Right lobe of liver (tissue), 6 donors: ENCODE measurements at regions not wholly inside any gene's neighbourhood (a gene's known extent, or its start where the extent isn't known, plus 50 kb on each side); places are given as distances from the start of the nearest gene placed in this dataset.

Experiments used
- ATAC-seq, 4 donors: fragments of 200-7000 bp; cut with Tn5 transposase; one replicate each; pipeline ENCODE4 v1.9.1; 2020; ENCODE audit warnings: mild to moderate bottlenecking in 4 of 4, moderate library complexity in 4 of 4
- DNase-seq, 3 donors: peaks; one replicate each; pipeline ENCODE4 v3.0.0-alpha.2; 2020
- H3K27ac ChIP-seq, 3 donors: fragments of 200-600 bp; one replicate each; pipeline ENCODE4 v1.8.0; 2022
- H3K27me3 ChIP-seq, 2 donors: fragments of 200-600 bp; one replicate each; pipeline ENCODE4 v1.8.0; 2022
- H3K36me3 ChIP-seq, 4 donors: fragments of 200-600 bp; sonication (generic) in 1 of 4; one replicate each; pipeline versions ENCODE4 v1.5.1 to v1.8.0; 2017 to 2022; ENCODE audit warnings: control low read depth in 1 of 4
- H3K4me1 ChIP-seq, 4 donors: fragments of 200-600 bp; sonication (generic) in 1 of 4; one replicate each; pipeline versions ENCODE4 v1.5.1 to v1.8.0; 2017 to 2022; ENCODE audit warnings: control low read depth in 1 of 4
- H3K4me3 ChIP-seq, 3 donors: fragments of 200-600 bp; one replicate each; pipeline ENCODE4 v1.8.0; 2022
- H3K9me3 ChIP-seq, 4 donors: fragments of 200-600 bp; sonication (generic) in 1 of 4; one replicate each; pipeline versions ENCODE4 v1.5.1 to v1.8.0; 2017 to 2022; ENCODE audit warnings: control low read depth in 1 of 4
- CTCF ChIP-seq, 4 donors: fragments of 200-600 bp in 3 of 4; fragments of 450-650 bp in 1 of 4; IDR thresholded peaks; one replicate each; pipeline versions ENCODE4 v1.5.1 to v1.8.0; 2016 to 2022; ENCODE audit warnings: antibody characterized with exemption in 4 of 4, mild to moderate bottlenecking in 2 of 4
- POLR2A ChIP-seq: fragments of 450-650 bp; IDR thresholded peaks from one replicate; pipeline ENCODE4 v1.6.1; 2017; ENCODE audit warnings: antibody characterized with exemption, mild to moderate bottlenecking
- WGBS: methylation state at CpG from one replicate; pipeline ENCODE4 v1.1.6; 2018; ENCODE audit warnings: low coverage, low lambda C conversion rate; ENCODE audit not compliant: insufficient coverage; ENCODE audit errors: missing lambda C conversion rate; 5-methylcytosine and 5-hydroxymethylcytosine counted together
- intact Hi-C, 2 donors: fragments of 100-400 bp; cut with DNase I; formaldehyde crosslinking; loops; one replicate each; pipeline versions ENCODE4 v1.11.2 to v1.14.1; 2022
- donor health status: DM: no; HTN: yes; CAD: no.
- donor health status: DM: no; HTN: no; CAD: no.
- donor health status: DM: no; HTN: no; CAD: no.
- donor health status: DM: no; HTN: yes; CAD: no.
- donor health status: DM: no; HTN: yes; CAD: no.

GRCh38 chr11:127238321-127238720 lies 237.8 kb upstream of the KIRREL3 start:
- TF ChIP-seq POLR2A: no peak
- no peak for TF ChIP-seq CTCF (IDR thresholded peaks at IDR 0.05)
- ATAC-seq (no peak), DNase-seq (no peak)
- WGBS: 83% methylated on average over 4 of the region's 4 CpGs
- Histone ChIP-seq H3K4me3 (no peak overlapping the region), H3K27me3 (no peaks in the 10 kb centered on the region), H3K36me3 (no peaks in the 10 kb centered on the region), H3K9me3 (no peaks in the 10 kb centered on the region), H3K4me1 (no peaks in the 10 kb centered on the region), H3K27ac (no peak overlapping the region)
- intact Hi-C loops: no loop called here

GRCh38 chr11:127236776-127237175 lies 236.2 kb upstream of the KIRREL3 start:
- Histone ChIP-seq H3K27ac (no peak overlapping the region), H3K36me3 (no peaks in the 10 kb centered on the region), H3K27me3 (no peaks in the 10 kb centered on the region), H3K4me1 (no peaks in the 10 kb centered on the region), H3K4me3 (no peak overlapping the region), H3K9me3 (no peaks in the 10 kb centered on the region)
- DNase-seq: no peak
- ATAC-seq: no peak
- no peak for TF ChIP-seq POLR2A
- TF ChIP-seq CTCF (IDR thresholded peaks at IDR 0.05): no peak
- 67% methylated on average over 1 of the region's 1 CpG for WGBS
- intact Hi-C loops: no loop called here

- Histone ChIP-seq H3K36me3 (no peaks in the 10 kb centered on the region), H3K9me3 (no peaks in the 10 kb centered on the region), H3K4me1 (no peaks in the 10 kb centered on the region), H3K27me3 (no peaks in the 10 kb centered on the region), H3K4me3 (no peak overlapping the region), H3K27ac (no peak overlapping the region)
- 59% methylated on average over 3 of the region's 3 CpGs for WGBS
- intact Hi-C loops: no loop called here
- DNase-seq: no peak
- TF ChIP-seq POLR2A: no peak
- ATAC-seq: no peak
Measured at GRCh38 chr11:127233998-127234397, 233.4 kb upstream of the KIRREL3 start.

GRCh38 chr11:127230392-127230791 lies 229.8 kb upstream of the KIRREL3 start:
- TF ChIP-seq POLR2A (no peak), CTCF (IDR thresholded peaks at IDR 0.05) (no peak)
- Histone ChIP-seq H3K27me3 (no peaks in the 10 kb centered on the region), H3K4me3 (no peak overlapping the region), H3K27ac (no peak overlapping the region), H3K9me3 (no peaks in the 10 kb centered on the region), H3K4me1 (no peaks in the 10 kb centered on the region), H3K36me3 (no peaks in the 10 kb centered on the region)
- 80% methylated on average over 3 of the region's 3 CpGs for WGBS
- ATAC-seq (no peak), DNase-seq (no peak)
- intact Hi-C loops: no loop called here

- Histone ChIP-seq H3K4me1 (no peaks in the 10 kb centered on the region), H3K9me3 (no peaks in the 10 kb centered on the region), H3K27me3 (no peaks in the 10 kb centered on the region), H3K4me3 (no peak overlapping the region), H3K36me3 (no peaks in the 10 kb centered on the region), H3K27ac (no peak overlapping the region)
- TF ChIP-seq CTCF (IDR thresholded peaks at IDR 0.05) (no peak), POLR2A (no peak)
- ATAC-seq (no peak), DNase-seq (no peak)
- 44% methylated on average over 2 of the region's 2 CpGs for WGBS
- intact Hi-C loops: no loop called here
Measured at GRCh38 chr11:127226949-127227348, 226.4 kb upstream of the KIRREL3 start.
